Parathyroid adenoma (tissue), 2 donors: ENCODE measurements at regions not wholly inside any gene's neighbourhood (a gene's known extent, or its start where the extent isn't known, plus 50 kb on each side); places are given as distances from the start of the nearest gene placed in this dataset.

Experiments used
- H2AFZ ChIP-seq: fragments of 300-600 bp; sonication (generic); one replicate; pipeline ENCODE4 v1.7.0; 2017; ENCODE audit warnings: antibody characterized with exemption, mild to moderate bottlenecking
- H3K27ac ChIP-seq: fragments of 300-600 bp; sonication (generic); one replicate; pipeline ENCODE4 v1.7.0; 2017
- H3K27me3 ChIP-seq: fragments of 300-600 bp; sonication (generic); one replicate; pipeline ENCODE4 v1.7.0; 2017; ENCODE audit warnings: low read length; ENCODE audit not compliant: control insufficient read depth, insufficient read depth
- H3K36me3 ChIP-seq: fragments of 300-600 bp; sonication (generic); one replicate; pipeline ENCODE4 v1.7.0; 2017; ENCODE audit warnings: low read length; ENCODE audit not compliant: control insufficient read depth, insufficient read depth
- H3K4me1 ChIP-seq: fragments of 300-600 bp; sonication (generic); one replicate; pipeline ENCODE4 v1.7.0; 2017; ENCODE audit warnings: control low read depth
- H3K4me2 ChIP-seq: fragments of 300-600 bp; sonication (generic); one replicate; pipeline ENCODE4 v1.7.0; 2017; ENCODE audit warnings: low read length
- H3K4me3 ChIP-seq: fragments of 300-600 bp; sonication (generic); one replicate; pipeline ENCODE4 v1.7.0; 2017; ENCODE audit warnings: low read depth, low read length
- H3K79me2 ChIP-seq: fragments of 300-600 bp; sonication (generic); one replicate; pipeline ENCODE4 v1.7.0; 2017; ENCODE audit warnings: control low read depth
- H3K9ac ChIP-seq: fragments of 300-600 bp; sonication (generic); one replicate; pipeline ENCODE4 v1.7.0; 2017; ENCODE audit warnings: mild to moderate bottlenecking
- H3K9me3 ChIP-seq: fragments of 300-600 bp; sonication (generic); one replicate; pipeline ENCODE4 v1.7.0; 2017; ENCODE audit warnings: low read length; ENCODE audit not compliant: control insufficient read depth
- TF ChIP-seq, protein P1 (sequence below): fragments of 300-600 bp; sonication (generic); IDR thresholded peaks from one replicate; pipeline ENCODE4 v1.7.0; 2017; ENCODE audit warnings: antibody characterized with exemption, mild to moderate bottlenecking
- donor health status: primary hyperparathyroidism.

DNA sequence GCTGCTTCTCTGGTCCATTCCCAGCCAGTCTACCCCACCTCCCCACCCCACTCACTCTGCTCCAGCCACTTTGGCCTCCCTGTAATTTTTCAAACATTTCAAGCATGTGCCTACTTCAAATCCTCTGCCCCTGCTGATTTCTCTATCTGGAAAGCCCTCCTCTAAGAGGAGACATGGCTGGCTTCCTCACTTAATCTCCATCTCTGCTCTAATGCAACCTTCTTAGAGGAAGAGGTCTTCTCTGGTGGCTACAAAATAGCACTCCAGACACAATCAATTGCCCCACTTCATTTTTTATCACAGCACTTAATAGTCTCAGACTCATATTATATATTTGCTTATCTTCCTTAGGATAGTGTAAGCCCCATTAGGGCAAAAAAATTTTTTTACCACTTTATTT lies 161.1 kb upstream of the SLC39A10 start:
- Histone ChIP-seq H3K9me3 (no peaks in the 10 kb centered on the region), H3K4me2 (no peak overlapping the region), H3K79me2 (no peaks in the 10 kb centered on the region), H2AFZ (no peak overlapping the region), H3K27ac (no peak overlapping the region), H3K9ac (no peak overlapping the region), H3K27me3 (no peaks in the 10 kb centered on the region), H3K4me3 (no peak overlapping the region), H3K4me1 (no peaks in the 10 kb centered on the region), H3K36me3 (no peaks in the 10 kb centered on the region)
- TF ChIP-seq, protein P1, sequence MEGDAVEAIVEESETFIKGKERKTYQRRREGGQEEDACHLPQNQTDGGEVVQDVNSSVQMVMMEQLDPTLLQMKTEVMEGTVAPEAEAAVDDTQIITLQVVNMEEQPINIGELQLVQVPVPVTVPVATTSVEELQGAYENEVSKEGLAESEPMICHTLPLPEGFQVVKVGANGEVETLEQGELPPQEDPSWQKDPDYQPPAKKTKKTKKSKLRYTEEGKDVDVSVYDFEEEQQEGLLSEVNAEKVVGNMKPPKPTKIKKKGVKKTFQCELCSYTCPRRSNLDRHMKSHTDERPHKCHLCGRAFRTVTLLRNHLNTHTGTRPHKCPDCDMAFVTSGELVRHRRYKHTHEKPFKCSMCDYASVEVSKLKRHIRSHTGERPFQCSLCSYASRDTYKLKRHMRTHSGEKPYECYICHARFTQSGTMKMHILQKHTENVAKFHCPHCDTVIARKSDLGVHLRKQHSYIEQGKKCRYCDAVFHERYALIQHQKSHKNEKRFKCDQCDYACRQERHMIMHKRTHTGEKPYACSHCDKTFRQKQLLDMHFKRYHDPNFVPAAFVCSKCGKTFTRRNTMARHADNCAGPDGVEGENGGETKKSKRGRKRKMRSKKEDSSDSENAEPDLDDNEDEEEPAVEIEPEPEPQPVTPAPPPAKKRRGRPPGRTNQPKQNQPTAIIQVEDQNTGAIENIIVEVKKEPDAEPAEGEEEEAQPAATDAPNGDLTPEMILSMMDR: no peak

DNA sequence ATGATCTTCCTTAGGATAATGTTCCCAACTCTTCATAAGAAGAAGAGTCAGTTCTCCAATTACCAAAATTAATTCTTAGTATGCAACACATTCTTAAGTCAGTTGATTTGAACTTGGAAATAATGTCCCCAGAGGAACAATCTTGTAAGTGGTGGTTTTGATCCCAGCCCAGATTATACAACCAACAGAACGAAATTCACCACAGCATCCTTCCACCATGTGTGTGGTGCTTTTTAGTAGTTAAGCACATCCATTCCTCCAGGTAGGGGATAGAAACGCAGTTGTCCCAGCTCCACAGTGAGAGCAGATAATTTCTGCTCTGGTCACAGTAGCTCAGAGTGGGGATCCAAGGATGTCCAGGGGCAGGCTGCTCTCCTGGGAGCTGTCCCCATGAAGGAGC lies 161.7 kb upstream of the SLC39A10 start:
- Histone ChIP-seq H3K79me2 (no peaks in the 10 kb centered on the region), H3K4me3 (no peak overlapping the region), H3K4me1 (no peaks in the 10 kb centered on the region), H3K4me2 (no peak overlapping the region), H2AFZ (no peak overlapping the region), H3K36me3 (no peaks in the 10 kb centered on the region), H3K27me3 (no peaks in the 10 kb centered on the region), H3K27ac (no peak overlapping the region), H3K9me3 (no peaks in the 10 kb centered on the region), H3K9ac (no peak overlapping the region)
- TF ChIP-seq, protein P1: no peak

DNA sequence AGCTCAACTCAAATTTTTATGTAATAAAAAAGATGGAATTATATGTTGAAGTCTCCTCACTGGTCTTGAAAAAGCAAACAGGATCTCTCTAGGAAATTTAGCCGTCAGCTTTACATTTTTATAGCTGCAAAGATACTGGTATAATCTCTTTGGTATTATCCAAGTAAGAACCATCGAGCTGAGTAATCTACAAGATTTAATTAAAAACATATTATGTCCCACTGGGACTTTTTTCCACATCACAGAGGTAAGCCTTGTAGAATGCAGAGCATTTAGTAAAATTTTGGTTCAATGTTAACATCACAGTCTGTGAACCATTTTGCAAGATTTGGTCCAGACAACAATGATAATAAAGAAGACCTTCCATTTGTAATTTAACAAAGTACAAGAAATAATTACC lies 162.6 kb upstream of the SLC39A10 start:
- H3K9me3 ChIP-seq: no peaks in the 10 kb centered on the region
- TF ChIP-seq, protein P1: no peak
- H3K9ac ChIP-seq: no peak overlapping the region

DNA sequence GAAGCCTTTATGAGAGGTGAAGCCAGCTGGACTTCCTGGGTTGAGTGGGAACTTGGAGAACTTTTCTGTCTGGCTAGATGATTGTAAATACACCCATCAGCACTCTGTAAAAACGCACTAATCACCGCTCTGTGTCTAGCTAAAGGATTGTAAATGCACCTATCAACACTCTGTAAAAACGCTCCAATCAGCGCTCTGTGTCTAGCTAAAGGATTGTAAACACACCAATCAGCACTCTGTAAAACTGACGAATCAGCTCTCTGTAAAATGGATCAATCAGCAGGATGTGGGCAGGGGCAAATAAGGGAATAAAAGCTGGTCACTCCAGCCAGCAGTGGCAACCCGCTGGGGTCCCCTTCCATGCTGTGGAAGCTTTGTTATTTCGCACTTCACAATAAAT lies 163.6 kb upstream of the SLC39A10 start:
- TF ChIP-seq, protein P1: no peak
- Histone ChIP-seq H2AFZ (no peak overlapping the region), H3K4me3 (no peak overlapping the region), H3K79me2 (no peaks in the 10 kb centered on the region), H3K36me3 (no peaks in the 10 kb centered on the region), H3K27me3 (no peaks in the 10 kb centered on the region), H3K27ac (no peak overlapping the region), H3K9me3 (no peaks in the 10 kb centered on the region), H3K4me1 (no peaks in the 10 kb centered on the region), H3K9ac (no peak overlapping the region), H3K4me2 (no peak overlapping the region)

More for the DNA sequence above, 162.6 kb upstream of the SLC39A10 start:
- H3K79me2 ChIP-seq: no peaks in the 10 kb centered on the region
- H3K4me2 ChIP-seq: no peak overlapping the region
- H3K27ac ChIP-seq: no peak overlapping the region
- no peak overlapping the region for H3K4me3 ChIP-seq
- H3K36me3 ChIP-seq: no peaks in the 10 kb centered on the region
- H3K27me3 ChIP-seq: no peaks in the 10 kb centered on the region
- no peak overlapping the region for H2AFZ ChIP-seq
- no peaks in the 10 kb centered on the region for H3K4me1 ChIP-seq

GRCh38 chr2:195490319-195490718 lies 166.7 kb upstream of the SLC39A10 start:
- no peak overlapping the region for H3K4me2 ChIP-seq
- TF ChIP-seq, protein P1: no peak

More at GRCh38 chr2:195490319-195490718, 166.7 kb upstream of the SLC39A10 start:
- H2AFZ ChIP-seq: no peak overlapping the region
- no peaks in the 10 kb centered on the region for H3K27me3 ChIP-seq
- no peaks in the 10 kb centered on the region for H3K79me2 ChIP-seq
- H3K4me3 ChIP-seq: no peak overlapping the region
- H3K27ac ChIP-seq: no peak overlapping the region
- no peaks in the 10 kb centered on the region for H3K36me3 ChIP-seq
- H3K4me1 ChIP-seq: no peaks in the 10 kb centered on the region
- no peaks in the 10 kb centered on the region for H3K9me3 ChIP-seq
- H3K9ac ChIP-seq: no peak overlapping the region
